ENCODE measurements at regions not wholly inside any gene's neighbourhood (a gene's known extent, or its start where the extent isn't known, plus 50 kb on each side); places are given as distances from the start of the nearest gene placed in this dataset.
"Not testable (repeated sequence)": the region's sequence is repeated elsewhere in the genome, so short reads cannot be mapped to it uniquely, and the experiment has no call there.

DNA sequence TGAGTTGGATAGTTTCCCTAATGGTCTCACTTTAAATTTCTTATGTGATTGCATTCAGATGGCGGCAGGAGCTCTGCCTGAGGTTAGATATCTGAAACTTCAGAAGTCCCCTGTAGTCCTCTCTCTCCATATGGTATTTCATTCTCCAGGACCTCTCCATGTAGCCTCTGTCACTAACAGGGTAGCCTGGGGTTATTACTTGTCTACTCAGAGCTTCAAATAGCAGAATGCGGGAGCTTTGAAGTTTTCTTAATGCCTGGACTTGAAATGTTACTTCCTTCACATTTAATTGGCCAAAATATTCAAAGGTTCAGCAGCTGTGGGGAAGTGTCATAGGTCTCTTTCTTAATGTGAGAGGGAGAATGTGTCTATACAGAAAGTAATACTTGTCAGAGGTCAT, 1370.4 kb downstream of the GRIK2 start:
- DNase-seq (ENCODE audit: low read depth in 2 of 2), result no peak

DNA sequence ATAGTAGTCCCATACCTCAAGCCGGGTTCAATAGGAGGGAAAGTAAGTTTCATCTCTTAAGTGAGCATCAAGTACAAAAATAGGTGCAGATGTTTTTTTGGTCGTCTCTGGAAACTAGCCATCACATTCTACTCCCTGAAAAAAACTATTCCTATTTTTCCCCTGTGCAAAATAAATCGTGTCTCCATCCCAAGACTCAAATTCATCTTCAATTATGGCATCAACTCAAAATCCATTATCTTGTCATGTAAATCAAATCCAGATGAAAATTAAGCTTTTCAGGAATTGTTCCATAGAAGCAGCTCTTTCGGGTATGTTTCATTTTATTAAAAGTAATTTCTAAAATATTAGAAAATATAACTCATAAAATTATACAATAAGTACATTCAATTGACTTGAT, 1368.4 kb downstream of the GRIK2 start:
- no peak for DNase-seq (ENCODE audit: low read depth in 2 of 2)

DNA sequence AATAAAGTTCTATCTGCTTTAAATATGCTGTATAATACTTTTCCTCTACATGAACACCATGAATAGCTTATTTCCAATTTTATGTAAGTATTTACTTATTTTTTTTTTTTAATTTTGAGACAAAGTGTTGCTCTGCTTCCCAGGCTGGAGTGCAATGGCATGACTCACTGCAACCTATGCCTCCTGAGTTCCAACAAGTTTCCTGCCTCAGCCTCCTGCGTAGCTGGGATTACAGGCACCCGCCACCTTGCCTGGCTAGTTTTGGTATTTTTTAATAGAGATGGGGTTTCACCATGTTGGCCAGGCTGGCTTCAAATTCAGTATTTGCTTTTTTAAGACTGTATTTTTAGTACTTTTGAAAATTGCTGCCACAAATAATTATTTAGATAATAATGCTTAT, 1365.9 kb downstream of the GRIK2 start:
- DNase-seq (ENCODE audit: low read depth in 2 of 2), result no peak

DNA sequence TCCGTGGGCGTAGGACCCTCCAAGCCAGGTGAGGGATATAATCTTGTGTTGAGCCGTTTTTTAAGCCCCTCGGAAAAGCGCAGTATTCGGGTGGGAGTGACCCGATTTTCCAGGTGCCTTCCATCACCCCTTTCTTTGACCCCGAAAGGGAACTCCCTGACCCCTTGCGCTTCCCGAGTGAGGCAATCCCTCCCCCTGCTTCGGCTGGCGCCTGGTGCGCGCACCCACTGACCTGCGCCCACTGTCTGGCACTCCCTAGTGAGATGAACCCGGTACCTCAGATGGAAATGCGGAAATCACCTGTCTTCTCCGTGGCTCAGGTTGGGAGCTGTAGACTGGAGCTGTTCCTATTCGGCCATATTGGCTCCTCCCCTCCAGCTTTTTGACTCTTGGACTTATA, 1365.0 kb downstream of the GRIK2 start:
- DNase-seq (ENCODE audit: low read depth in 2 of 2), result not testable (repeated sequence)

DNA sequence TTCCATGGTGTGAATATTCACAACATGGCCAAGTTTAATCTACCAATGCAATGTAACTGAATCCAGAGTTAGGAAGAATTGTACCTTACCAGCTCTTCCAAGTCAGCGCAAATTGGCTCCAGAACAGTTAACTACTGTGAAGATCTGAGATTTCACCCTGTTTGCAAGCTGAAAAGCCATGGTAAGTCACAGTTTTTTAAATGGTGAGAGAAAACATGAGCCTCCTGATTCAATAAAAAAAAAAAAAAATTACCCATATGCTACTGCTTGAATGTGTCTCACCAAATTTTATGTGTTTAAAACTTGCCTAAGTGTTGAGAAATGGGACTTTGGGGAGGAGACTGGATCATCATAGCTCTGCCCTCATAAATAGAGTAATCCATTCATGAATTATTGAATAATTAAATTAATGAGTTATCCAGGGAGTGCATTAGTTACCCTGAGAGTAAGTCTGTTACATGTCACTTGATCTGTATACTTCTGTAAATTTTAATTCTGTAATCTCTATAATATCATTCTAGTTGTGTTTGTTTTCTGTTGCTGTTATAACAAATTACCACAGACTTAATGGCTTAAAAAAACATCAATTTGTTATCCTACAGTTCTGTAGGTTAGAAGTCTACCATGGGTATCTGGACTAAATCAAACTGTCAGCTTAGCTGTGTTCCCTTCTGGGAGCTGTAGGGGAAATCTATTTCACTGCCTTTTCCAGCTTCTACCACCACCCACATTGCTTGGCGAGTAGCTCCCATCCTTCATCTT, 1355.9 kb downstream of the GRIK2 start:
- DNase-seq (ENCODE audit: low read depth in 2 of 2), result no peak

DNA sequence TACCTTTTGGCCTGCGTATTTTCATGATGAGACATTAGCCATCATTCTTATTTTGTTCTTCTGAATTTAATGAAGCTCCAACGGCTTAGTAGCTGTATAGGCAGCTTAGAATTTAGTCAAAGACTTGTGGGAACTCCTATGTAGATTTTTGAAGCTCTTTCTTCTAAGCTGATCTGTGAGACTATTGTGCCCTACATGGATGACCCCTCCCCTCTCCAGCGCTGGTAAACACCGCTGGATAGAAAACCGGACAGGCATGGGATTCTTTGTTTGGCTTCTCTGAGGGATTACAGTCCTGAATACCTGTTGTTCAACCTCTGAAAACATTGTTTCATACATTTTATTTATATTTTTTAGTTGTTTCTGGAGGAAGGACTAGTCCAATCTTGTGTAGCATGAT, 1353.4 kb downstream of the GRIK2 start:
- DNase-seq (ENCODE audit: low read depth in 2 of 2), result no peak

GRCh38 chr6:102742754-102743356, 1349.3 kb downstream of the GRIK2 start:
- DNase-seq (ENCODE audit: low read depth in 2 of 2), result no peak

- no peak for DNase-seq (ENCODE audit: low read depth in 2 of 2)
These were observed 1348.5 kb downstream of the GRIK2 start for GRCh38 chr6:102742028-102742427.

GRCh38 chr6:102736941-102737368, 1343.4 kb downstream of the GRIK2 start:
- no peak for DNase-seq (ENCODE audit: low read depth in 2 of 2)

DNA sequence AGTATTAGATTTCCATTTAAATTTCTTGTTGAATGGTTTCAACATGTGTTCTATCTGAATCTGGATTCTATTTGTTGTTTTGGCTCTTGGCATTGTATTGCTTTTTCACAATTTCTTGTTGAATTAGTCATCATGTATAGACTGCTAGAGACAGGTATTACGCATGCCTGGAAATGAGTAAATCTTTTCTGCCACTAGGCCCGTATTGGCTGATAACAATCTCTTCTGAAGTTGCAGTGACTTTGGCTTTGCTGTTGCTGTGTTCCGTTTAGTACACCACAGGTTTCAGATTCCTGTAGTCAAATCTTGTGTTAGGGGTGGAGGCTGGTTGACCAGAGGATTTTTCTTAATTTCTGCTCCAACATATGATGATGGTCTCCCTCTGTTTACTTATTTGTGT, 1339.4 kb downstream of the GRIK2 start:
- no peak for DNase-seq (ENCODE audit: low read depth in 2 of 2)

DNA sequence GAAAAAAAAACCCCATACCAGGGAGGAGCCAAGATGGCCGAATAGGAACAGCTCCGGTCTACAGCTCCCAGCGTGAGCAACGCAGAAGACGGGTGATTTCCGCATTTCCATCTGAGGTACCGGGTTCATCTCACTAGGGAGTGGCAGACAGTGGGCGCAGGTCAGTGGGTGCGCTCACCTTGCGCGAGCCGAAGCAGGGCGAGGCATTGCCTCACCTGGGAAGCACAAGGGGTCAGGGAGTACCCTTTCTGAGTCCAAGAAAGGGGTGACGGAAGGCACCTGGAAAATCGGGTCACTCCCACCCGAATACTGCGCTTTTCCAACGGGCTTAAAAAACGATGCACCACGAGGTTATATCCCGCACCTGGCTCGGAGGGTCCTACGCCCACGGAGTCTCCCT, 1328.6 kb downstream of the GRIK2 start:
- not testable (repeated sequence) for DNase-seq (ENCODE audit: low read depth in 2 of 2)

GRCh38 chr6:102717737-102718456, 1324.4 kb downstream of the GRIK2 start:
- no peak for DNase-seq (ENCODE audit: low read depth in 2 of 2)

GRCh38 chr6:102717252-102717651, 1323.7 kb downstream of the GRIK2 start:
- no peak for DNase-seq (ENCODE audit: low read depth in 2 of 2)

- DNase-seq (ENCODE audit: low read depth in 2 of 2), result no peak
These were observed 1307.5 kb downstream of the GRIK2 start for GRCh38 chr6:102701019-102701418.

DNA sequence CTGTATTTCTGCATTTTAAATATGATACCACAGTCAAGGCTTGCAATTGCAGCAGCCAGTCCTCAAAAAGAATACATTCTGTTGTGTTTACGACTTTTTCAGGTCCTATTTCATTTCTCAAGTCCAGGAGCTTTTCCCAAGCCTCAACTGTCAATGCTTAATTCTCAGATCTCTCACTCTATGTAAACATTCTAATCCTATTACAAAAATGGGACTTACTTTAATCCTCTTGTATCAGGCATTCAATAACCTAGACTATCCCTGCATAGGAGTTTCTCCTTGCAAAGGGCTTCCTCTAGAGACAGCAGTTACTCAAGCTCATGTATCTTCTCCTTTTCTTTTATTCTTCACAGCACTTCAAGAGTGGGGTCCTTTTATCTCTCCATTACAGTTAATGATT, 1293.0 kb downstream of the GRIK2 start:
- no peak for DNase-seq (ENCODE audit: low read depth in 2 of 2)

GRCh38 chr6:102680413-102680812, 1286.9 kb downstream of the GRIK2 start:
- DNase-seq (ENCODE audit: low read depth in 2 of 2), result no peak

GRCh38 chr6:102679865-102680264, 1286.4 kb downstream of the GRIK2 start:
- no peak for DNase-seq (ENCODE audit: low read depth in 2 of 2)

DNA sequence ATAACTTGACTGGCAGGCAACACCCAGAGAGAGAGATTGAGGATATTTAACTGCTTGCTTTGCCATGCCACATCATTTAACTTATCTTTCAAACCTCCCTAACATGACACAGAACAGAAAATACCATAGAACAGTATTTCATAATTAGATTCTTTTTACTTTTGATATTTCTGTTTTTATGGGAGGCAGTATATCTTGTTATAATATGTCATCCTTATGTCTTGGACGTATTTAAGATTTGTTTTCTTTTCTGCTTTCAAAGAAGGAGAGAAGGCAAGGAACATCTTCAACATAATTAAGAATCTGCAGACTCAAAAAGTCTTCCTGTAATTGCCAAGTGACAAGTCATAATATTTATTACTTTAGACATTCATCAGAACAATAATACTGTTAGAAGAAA, 1283.7 kb downstream of the GRIK2 start:
- DNase-seq (ENCODE audit: low read depth in 2 of 2), result no peak

- DNase-seq (ENCODE audit: low read depth in 2 of 2), result no peak
These were observed 1277.2 kb downstream of the GRIK2 start for GRCh38 chr6:102670735-102671134.

GRCh38 chr6:102662851-102663250, 1269.3 kb downstream of the GRIK2 start:
- no peak for DNase-seq (ENCODE audit: low read depth in 2 of 2)

GRCh38 chr6:102660303-102660702, 1266.8 kb downstream of the GRIK2 start:
- DNase-seq (ENCODE audit: low read depth in 2 of 2), result no peak

- DNase-seq (ENCODE audit: low read depth in 2 of 2), result no peak
These were observed 1262.3 kb downstream of the GRIK2 start for GRCh38 chr6:102655823-102656222.

DNA sequence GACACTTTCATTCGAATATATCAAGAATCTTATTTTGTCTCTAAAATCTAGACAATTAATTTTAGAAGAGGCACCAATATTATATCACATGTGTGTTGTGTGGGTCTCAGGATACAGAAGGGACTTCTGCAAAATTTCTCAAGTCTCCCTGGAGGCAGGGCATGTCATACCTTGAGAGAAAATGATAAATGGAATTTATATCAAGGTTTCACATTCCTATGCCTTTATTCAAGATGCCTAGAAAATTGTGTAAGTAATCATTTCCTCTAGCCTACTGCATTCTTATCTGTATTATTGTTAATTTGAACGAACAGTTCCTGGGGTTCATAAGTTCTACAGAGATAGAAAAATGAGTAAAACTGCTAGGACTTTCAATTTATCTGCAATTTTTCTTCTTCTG, 1247.9 kb downstream of the GRIK2 start:
- no peak for DNase-seq (ENCODE audit: low read depth in 2 of 2)
